Neural cell (in vitro differentiated cells): ENCODE measurements at regions not wholly inside any gene's neighbourhood (a gene's known extent, or its start where the extent isn't known, plus 50 kb on each side); places are given as distances from the start of the nearest gene placed in this dataset.

Experiments used
- H2AFZ ChIP-seq: fragments of 200-600, 300-800 bp; sonication (generic), shearing (Covaris generic); 2 replicates; pipeline ENCODE4 v1.6.0; 2014; ENCODE audit warnings: low read depth, mild to moderate bottlenecking, antibody characterized with exemption, low read length, moderate library complexity
- H3F3A ChIP-seq: fragments of 200-600 bp; shearing (Covaris generic); 2 replicates; pipeline ENCODE4 v1.6.1; 2016; ENCODE audit warnings: mild to moderate bottlenecking, moderate library complexity, mixed read lengths, antibody characterized with exemption, low read length; ENCODE audit not compliant: insufficient read depth, poor library complexity, severe bottlenecking
- H3K27ac ChIP-seq: fragments of 200-600, 300-800 bp; sonication (generic), shearing (Covaris generic); 2 replicates; pipeline ENCODE4 v1.5.1; 2014; ENCODE audit warnings: mild to moderate bottlenecking, low read length, moderate library complexity
- H3K27me3 ChIP-seq: fragments of 300-800, 200-600 bp; sonication (generic), shearing (Covaris generic); 2 replicates; pipeline ENCODE4 v1.6.0; 2014; ENCODE audit warnings: mild to moderate bottlenecking, low read depth, low read length, moderate library complexity; ENCODE audit not compliant: insufficient read depth
- H3K36me3 ChIP-seq: fragments of 300-800, 200-600 bp; sonication (generic), shearing (Covaris generic); 2 replicates; pipeline ENCODE4 v1.5.1; 2014; ENCODE audit warnings: mild to moderate bottlenecking, antibody characterized with exemption, low read length, moderate library complexity; ENCODE audit not compliant: insufficient read depth
- H3K4me2 ChIP-seq: fragments of 300-800, 200-600 bp; sonication (generic), shearing (Covaris generic); 2 replicates; pipeline ENCODE4 v1.6.0; 2014; ENCODE audit warnings: mild to moderate bottlenecking, low read length
- H3K4me3 ChIP-seq: fragments of 300-800, 200-600 bp; sonication (generic), shearing (Covaris generic); 2 replicates; pipeline ENCODE4 v1.5.1; 2014; ENCODE audit warnings: mild to moderate bottlenecking, low read length, moderate library complexity
- H3K79me2 ChIP-seq: fragments of 200-600 bp; shearing (Covaris generic); replicated peaks from 2 replicates; pipeline ENCODE4 v1.6.0; 2014; ENCODE audit warnings: mild to moderate bottlenecking, low read length, moderate library complexity; ENCODE audit not compliant: insufficient read depth
- H3K9ac ChIP-seq: fragments of 300-800, 200-600 bp; sonication (generic), shearing (Covaris generic); 2 replicates; pipeline ENCODE4 v1.6.1; 2016; ENCODE audit warnings: mild to moderate bottlenecking, low read length, mixed read lengths
- H3K9me2 ChIP-seq: fragments of 200-600 bp; shearing (Covaris generic); 2 replicates; pipeline ENCODE4 v1.6.1; 2016; ENCODE audit warnings: mild to moderate bottlenecking, low read length, mixed read lengths; ENCODE audit not compliant: insufficient read depth
- H3K9me3 ChIP-seq: fragments of 200-600, 300-800 bp; sonication (generic), shearing (Covaris generic); 2 replicates; pipeline ENCODE4 v1.6.1; 2016; ENCODE audit warnings: mild to moderate bottlenecking, mixed run types, low read length, moderate library complexity, mixed read lengths
- H4K20me1 ChIP-seq: fragments of 200-600 bp; shearing (Covaris generic); 2 replicates; pipeline ENCODE4 v1.6.1; 2016; ENCODE audit warnings: mild to moderate bottlenecking, mixed run types; ENCODE audit not compliant: insufficient read depth
- EP300 ChIP-seq: fragments of 450-650 bp; conservative IDR thresholded peaks from 2 replicates; pipeline ENCODE4 v1.6.1; 2014; ENCODE audit warnings: antibody characterized with exemption, mild to moderate bottlenecking, moderate library complexity; ENCODE audit not compliant: poor library complexity, severe bottlenecking
- EZH2 ChIP-seq: fragments of 200-600, 300-800 bp; shearing (Covaris generic), sonication (generic); IDR thresholded peaks from 2 replicates; pipeline ENCODE4 v1.6.1; 2014; ENCODE audit warnings: antibody characterized with exemption, low read length, borderline replicate concordance, mild to moderate bottlenecking; ENCODE audit not compliant: insufficient read depth, poor library complexity, severe bottlenecking
- MXI1 ChIP-seq: fragments of 450-650 bp; conservative IDR thresholded peaks from 2 replicates; pipeline ENCODE4 v1.6.1; 2014; ENCODE audit warnings: antibody characterized with exemption, mild to moderate bottlenecking; ENCODE audit not compliant: poor library complexity, severe bottlenecking
- POLR2AphosphoS5 ChIP-seq: IDR thresholded peaks from 2 replicates; pipeline ENCODE4 v1.6.1; 2012
- RAD21 ChIP-seq: fragments of 450-650 bp; conservative IDR thresholded peaks from 2 replicates; pipeline ENCODE4 v1.6.1; 2014; ENCODE audit warnings: antibody characterized with exemption, mild to moderate bottlenecking, moderate library complexity
- REST ChIP-seq: IDR thresholded peaks from 2 replicates; pipeline ENCODE4 v1.6.1; 2012; ENCODE audit warnings: borderline replicate concordance
- SMC3 ChIP-seq: fragments of 450-650 bp; conservative IDR thresholded peaks from 2 replicates; pipeline ENCODE4 v1.6.1; 2014; ENCODE audit warnings: antibody characterized with exemption, mild to moderate bottlenecking, moderate library complexity; ENCODE audit not compliant: poor library complexity
- TAF1 ChIP-seq: IDR thresholded peaks from 2 replicates; pipeline ENCODE4 v1.6.1; 2012; ENCODE audit warnings: low read depth
- TF ChIP-seq, protein P1 (sequence below): fragments of 450-650 bp; IDR thresholded peaks from 2 replicates; pipeline ENCODE4 v1.5.1; 2014; ENCODE audit warnings: antibody characterized with exemption, mild to moderate bottlenecking, moderate library complexity; ENCODE audit not compliant: poor library complexity, severe bottlenecking

DNA sequence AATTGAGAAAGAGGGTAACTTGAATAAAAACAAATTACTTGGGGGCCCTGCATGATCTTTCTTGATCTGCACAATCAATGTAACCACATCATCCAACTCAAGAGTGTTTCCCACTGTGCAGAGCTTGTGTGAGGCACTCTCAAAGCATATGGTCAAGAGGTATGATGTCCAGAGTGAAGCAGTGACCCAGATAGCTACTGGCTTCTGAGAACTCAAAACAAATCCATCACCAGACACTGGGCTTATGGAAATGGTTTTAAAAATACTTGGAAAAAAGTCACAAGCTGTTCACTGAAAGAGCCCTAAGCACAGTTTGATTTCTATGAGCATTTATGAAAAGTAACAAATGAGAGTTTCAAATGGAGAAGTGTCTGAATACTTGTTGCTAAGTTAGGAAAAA, 361.0 kb downstream of the GRXCR1 start:
- H3K9ac ChIP-seq = no peak overlapping the region
- H3K27ac ChIP-seq = no peak overlapping the region
- no peaks in the 10 kb centered on the region for H3F3A ChIP-seq
- no peaks in the 10 kb centered on the region for H3K27me3 ChIP-seq
- H4K20me1 ChIP-seq = no peaks in the 10 kb centered on the region
- no peaks in the 10 kb centered on the region for H3K36me3 ChIP-seq
- TF ChIP-seq TAF1 = no peak
- no peak for TF ChIP-seq SMC3
- TF ChIP-seq RAD21 = no peak
- no peak for TF ChIP-seq REST
- TF ChIP-seq, protein P1, sequence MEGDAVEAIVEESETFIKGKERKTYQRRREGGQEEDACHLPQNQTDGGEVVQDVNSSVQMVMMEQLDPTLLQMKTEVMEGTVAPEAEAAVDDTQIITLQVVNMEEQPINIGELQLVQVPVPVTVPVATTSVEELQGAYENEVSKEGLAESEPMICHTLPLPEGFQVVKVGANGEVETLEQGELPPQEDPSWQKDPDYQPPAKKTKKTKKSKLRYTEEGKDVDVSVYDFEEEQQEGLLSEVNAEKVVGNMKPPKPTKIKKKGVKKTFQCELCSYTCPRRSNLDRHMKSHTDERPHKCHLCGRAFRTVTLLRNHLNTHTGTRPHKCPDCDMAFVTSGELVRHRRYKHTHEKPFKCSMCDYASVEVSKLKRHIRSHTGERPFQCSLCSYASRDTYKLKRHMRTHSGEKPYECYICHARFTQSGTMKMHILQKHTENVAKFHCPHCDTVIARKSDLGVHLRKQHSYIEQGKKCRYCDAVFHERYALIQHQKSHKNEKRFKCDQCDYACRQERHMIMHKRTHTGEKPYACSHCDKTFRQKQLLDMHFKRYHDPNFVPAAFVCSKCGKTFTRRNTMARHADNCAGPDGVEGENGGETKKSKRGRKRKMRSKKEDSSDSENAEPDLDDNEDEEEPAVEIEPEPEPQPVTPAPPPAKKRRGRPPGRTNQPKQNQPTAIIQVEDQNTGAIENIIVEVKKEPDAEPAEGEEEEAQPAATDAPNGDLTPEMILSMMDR = no peak
- no peak for TF ChIP-seq EZH2
- no peak for TF ChIP-seq MXI1
- TF ChIP-seq EP300 = no peak
- no peak for TF ChIP-seq POLR2AphosphoS5
- H3K4me2 ChIP-seq = no peak overlapping the region
- H3K9me2 ChIP-seq = no peaks in the 10 kb centered on the region
- no peaks in the 10 kb centered on the region for H3K9me3 ChIP-seq
- no peak overlapping the region for H2AFZ ChIP-seq
- no peak overlapping the region for H3K4me3 ChIP-seq
- no peaks in the 10 kb centered on the region for H3K79me2 ChIP-seq

GRCh38 chr4:43264730-43265129, 372.2 kb downstream of the GRXCR1 start:
- Histone ChIP-seq H3K36me3 (no peaks in the 10 kb centered on the region), H3K9me3 (no peaks in the 10 kb centered on the region), H3K9me2 (no peaks in the 10 kb centered on the region), H4K20me1 (no peaks in the 10 kb centered on the region), H3K4me2 (no peak overlapping the region), H2AFZ (no peak overlapping the region), H3K27me3 (no peaks in the 10 kb centered on the region), H3K79me2 (no peaks in the 10 kb centered on the region), H3K27ac (no peak overlapping the region), H3K9ac (no peak overlapping the region), H3F3A (no peaks in the 10 kb centered on the region), H3K4me3 (no peak overlapping the region)
- TF ChIP-seq RAD21 (no peak), EZH2 (no peak), REST (no peak), TAF1 (no peak), EP300 (no peak), SMC3 (no peak), MXI1 (no peak), POLR2AphosphoS5 (no peak)
- TF ChIP-seq, protein P1 = no peak
